Keratinocyte (primary cell): ENCODE measurements at regions not wholly inside any gene's neighbourhood (a gene's known extent, or its start where the extent isn't known, plus 50 kb on each side); places are given as distances from the start of the nearest gene placed in this dataset.

ENCODE experiments used
- DNase-seq: peaks from one replicate; pipeline ENCODE4 v3.0.0-alpha.2; 2011; ENCODE audit warnings: low read depth, missing footprints, low spot score
- FAIRE-seq: peaks from 2 replicates; lab custom pipeline; 2011; peaks lifted over from hg19 to GRCh38; lab: Jason Lieb, UNC
- H2AFZ ChIP-seq: 2 replicates; pipeline ENCODE4 v1.6.0; 2012; ENCODE audit warnings: low read length, control low read depth, inconsistent platforms; ENCODE audit not compliant: control insufficient read depth
- H3K27ac ChIP-seq: 2 replicates; pipeline ENCODE4 v1.5.1; 2011; ENCODE audit warnings: low read length; ENCODE audit not compliant: control insufficient read depth, insufficient read depth
- H3K27me3 ChIP-seq: 3 replicates; pipeline ENCODE4 v1.6.0; 2011; ENCODE audit warnings: low read length; ENCODE audit not compliant: control insufficient read depth, insufficient read depth; ENCODE audit errors: extremely low read depth
- H3K36me3 ChIP-seq, 2 experiments: 2 replicates in 1 of 2; 3 replicates in 1 of 2; pipeline ENCODE4 v1.5.1; 2011; ENCODE audit warnings: low read length in 2 of 2, mild to moderate bottlenecking in 1 of 2; ENCODE audit not compliant: control insufficient read depth in 2 of 2, insufficient read depth in 2 of 2; ENCODE audit errors: extremely low read depth in 1 of 2
- H3K4me1 ChIP-seq: 3 replicates; pipeline ENCODE4 v1.5.1; 2011; ENCODE audit warnings: low read length; ENCODE audit not compliant: control insufficient read depth, insufficient read depth; ENCODE audit errors: extremely low read depth
- H3K4me2 ChIP-seq: 3 replicates; pipeline ENCODE4 v1.6.0; 2011; ENCODE audit warnings: low read depth, low read length; ENCODE audit not compliant: control insufficient read depth, insufficient read depth; ENCODE audit errors: extremely low read depth
- H3K4me3 ChIP-seq, 3 experiments: fragments of 200-600 bp in 1 of 3; sonication (generic) in 1 of 3; 2 replicates in 2 of 3; 3 replicates in 1 of 3; pipeline ENCODE4 v1.5.1; 2011 to 2016; ENCODE audit warnings: low read length in 3 of 3, mild to moderate bottlenecking in 3 of 3, control low read depth in 2 of 3, inconsistent platforms in 1 of 3, low read depth in 1 of 3, mixed read lengths in 1 of 3, mixed run types in 1 of 3, moderate library complexity in 1 of 3; ENCODE audit not compliant: control insufficient read depth in 2 of 3, insufficient read depth in 2 of 3; ENCODE audit errors: extremely low read depth in 1 of 3
- H3K79me2 ChIP-seq: 2 replicates; pipeline ENCODE4 v1.6.0; 2012; ENCODE audit warnings: low read length; ENCODE audit not compliant: control insufficient read depth, insufficient read depth
- H3K9ac ChIP-seq: 3 replicates; pipeline ENCODE4 v1.6.0; 2011; ENCODE audit warnings: low read length; ENCODE audit not compliant: control insufficient read depth, insufficient read depth; ENCODE audit errors: extremely low read depth
- H3K9me1 ChIP-seq: 3 replicates; pipeline ENCODE4 v1.6.0; 2011; ENCODE audit warnings: low read length; ENCODE audit not compliant: control insufficient read depth, insufficient read depth; ENCODE audit errors: extremely low read depth
- H3K9me3 ChIP-seq: 2 replicates; pipeline ENCODE4 v1.5.1; 2012; ENCODE audit warnings: low read depth, low read length; ENCODE audit not compliant: control insufficient read depth
- H4K20me1 ChIP-seq: 3 replicates; pipeline ENCODE4 v1.6.0; 2011; ENCODE audit warnings: low read length; ENCODE audit not compliant: control insufficient read depth, insufficient read depth; ENCODE audit errors: extremely low read depth
- EZH2 ChIP-seq: IDR thresholded peaks from one replicate; pipeline ENCODE4 v1.6.1; 2012; ENCODE audit warnings: inconsistent platforms, mild to moderate bottlenecking, low read length, moderate library complexity
- dilution Hi-C: fragments of 300-500 bp; cut with MboI; formaldehyde crosslinking; loops from one replicate; pipeline ENCODE4 v1.7.0; 2020; ENCODE audit warnings: low sequenced_read_pairs; ENCODE audit not compliant: extremely low pct_ligation_motif_present
- TF ChIP-seq, protein P1 (sequence below), 3 experiments: IDR thresholded peaks in 1 of 3; conservative IDR thresholded peaks in 1 of 3; optimal IDR thresholded peaks in 1 of 3; 2 replicates in 2 of 3; 3 replicates in 1 of 3; pipeline versions ENCODE3 to v1.5.1; 2011; ENCODE audit warnings: low read length in 3 of 3, mild to moderate bottlenecking in 3 of 3, moderate library complexity in 2 of 3, control low read depth in 1 of 3, inconsistent platforms in 1 of 3; ENCODE audit not compliant: insufficient read depth in 2 of 3; ENCODE audit errors: extremely low read depth in 1 of 3

DNA sequence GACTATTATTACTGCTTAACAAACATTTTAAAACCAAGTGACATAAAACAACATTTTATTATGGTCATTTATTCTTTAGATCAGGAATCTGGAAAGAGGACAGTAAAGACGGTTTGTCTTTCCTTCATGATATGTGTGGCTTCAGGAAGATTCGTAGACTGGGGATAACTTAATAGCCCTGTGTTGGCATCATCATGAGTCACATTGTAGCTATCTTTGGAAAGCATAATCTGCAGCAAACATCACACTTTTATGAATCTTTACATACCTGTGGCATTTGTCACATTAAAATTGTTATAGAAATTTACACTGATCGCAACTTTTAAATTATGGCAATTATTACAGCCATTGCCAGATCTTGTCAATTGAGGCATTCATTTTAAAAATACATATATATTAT, 397.1 kb downstream of the NOVA1 start:
- no peak overlapping the region for H3K4me2 ChIP-seq
- no peak for FAIRE-seq
- dilution Hi-C loops = no loop called here
- H3K9me1 ChIP-seq = no peaks in the 10 kb centered on the region
- H3K27ac ChIP-seq = no peak overlapping the region
- no peaks in the 10 kb centered on the region for H4K20me1 ChIP-seq
- DNase-seq = no peak
- no peaks in the 10 kb centered on the region for H3K79me2 ChIP-seq
- H3K36me3 ChIP-seq = no peaks in the 10 kb centered on the region
- H2AFZ ChIP-seq = no peak overlapping the region
- no peak overlapping the region for H3K9ac ChIP-seq
- no peaks in the 10 kb centered on the region for H3K9me3 ChIP-seq
- peaks cover 11% of the 10 kb centered on the region for H3K27me3 ChIP-seq
- no peaks in the 10 kb centered on the region for H3K4me1 ChIP-seq
- H3K4me3 ChIP-seq = no peak overlapping the region
- TF ChIP-seq, protein P1, sequence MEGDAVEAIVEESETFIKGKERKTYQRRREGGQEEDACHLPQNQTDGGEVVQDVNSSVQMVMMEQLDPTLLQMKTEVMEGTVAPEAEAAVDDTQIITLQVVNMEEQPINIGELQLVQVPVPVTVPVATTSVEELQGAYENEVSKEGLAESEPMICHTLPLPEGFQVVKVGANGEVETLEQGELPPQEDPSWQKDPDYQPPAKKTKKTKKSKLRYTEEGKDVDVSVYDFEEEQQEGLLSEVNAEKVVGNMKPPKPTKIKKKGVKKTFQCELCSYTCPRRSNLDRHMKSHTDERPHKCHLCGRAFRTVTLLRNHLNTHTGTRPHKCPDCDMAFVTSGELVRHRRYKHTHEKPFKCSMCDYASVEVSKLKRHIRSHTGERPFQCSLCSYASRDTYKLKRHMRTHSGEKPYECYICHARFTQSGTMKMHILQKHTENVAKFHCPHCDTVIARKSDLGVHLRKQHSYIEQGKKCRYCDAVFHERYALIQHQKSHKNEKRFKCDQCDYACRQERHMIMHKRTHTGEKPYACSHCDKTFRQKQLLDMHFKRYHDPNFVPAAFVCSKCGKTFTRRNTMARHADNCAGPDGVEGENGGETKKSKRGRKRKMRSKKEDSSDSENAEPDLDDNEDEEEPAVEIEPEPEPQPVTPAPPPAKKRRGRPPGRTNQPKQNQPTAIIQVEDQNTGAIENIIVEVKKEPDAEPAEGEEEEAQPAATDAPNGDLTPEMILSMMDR (optimal IDR thresholded peaks at IDR 0.05 in 1 of 3, IDR thresholded peaks at IDR 0.05 in 1 of 3, conservative IDR thresholded peaks at IDR 0.05 in 1 of 3; ENCODE audit: extremely low read depth in 1 of 3, insufficient read depth in 2 of 3, low read length in 3 of 3) = no peak
- TF ChIP-seq EZH2 = no peak

DNA sequence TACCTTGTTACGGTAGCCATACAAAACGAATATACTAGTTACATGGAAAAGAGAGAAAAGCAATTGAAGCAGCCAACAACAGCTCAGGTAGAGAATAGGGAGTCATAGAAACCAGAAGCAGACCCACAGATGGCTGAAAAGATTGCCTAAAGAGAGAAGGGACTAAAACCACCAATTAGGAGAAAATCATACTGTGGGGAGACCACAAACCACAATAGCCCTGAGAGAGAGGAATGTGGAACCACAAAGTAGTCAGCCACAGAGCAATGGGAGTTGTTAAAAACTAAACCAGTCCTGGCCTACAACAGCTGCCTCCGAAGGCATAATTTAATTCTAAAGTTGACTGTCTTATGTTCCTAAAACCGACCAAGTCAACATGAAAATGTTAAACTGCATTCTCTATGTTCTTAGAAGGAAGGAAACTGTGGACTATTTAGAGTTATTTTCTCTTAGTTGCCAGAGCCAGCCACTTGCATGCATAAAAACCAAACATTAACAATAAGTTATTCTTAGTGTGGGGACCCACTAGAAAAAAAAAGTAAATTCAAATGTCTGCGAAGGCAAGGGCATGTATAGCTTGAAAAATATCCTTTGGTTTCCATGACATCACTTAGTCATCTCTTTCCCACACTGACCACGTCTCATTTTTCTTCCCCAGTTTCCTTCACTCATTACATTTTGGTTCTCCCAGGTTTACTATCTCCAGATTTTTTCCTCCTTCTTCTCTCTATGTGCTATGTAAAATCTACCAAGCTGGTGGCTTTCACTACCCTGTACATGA, 398.1 kb downstream of the NOVA1 start:
- no peak for FAIRE-seq
- DNase-seq = no peak
- H3K27ac ChIP-seq = no peak overlapping the region
- no peaks in the 10 kb centered on the region for H3K36me3 ChIP-seq
- dilution Hi-C loops = no loop called here
- H4K20me1 ChIP-seq = no peaks in the 10 kb centered on the region
- no peaks in the 10 kb centered on the region for H3K79me2 ChIP-seq
- peaks cover 4% of the 10 kb centered on the region for H3K27me3 ChIP-seq
- no peaks in the 10 kb centered on the region for H3K9me3 ChIP-seq
- no peak overlapping the region for H3K9ac ChIP-seq
- no peak overlapping the region for H2AFZ ChIP-seq
- no peak overlapping the region for H3K4me3 ChIP-seq
- H3K4me2 ChIP-seq = no peak overlapping the region
- H3K9me1 ChIP-seq = no peaks in the 10 kb centered on the region
- no peak for TF ChIP-seq EZH2
- TF ChIP-seq, protein P1 (optimal IDR thresholded peaks at IDR 0.05 in 1 of 3, IDR thresholded peaks at IDR 0.05 in 1 of 3, conservative IDR thresholded peaks at IDR 0.05 in 1 of 3; ENCODE audit: extremely low read depth in 1 of 3, insufficient read depth in 2 of 3, low read length in 3 of 3) = no peak
- no peaks in the 10 kb centered on the region for H3K4me1 ChIP-seq
